Calu3 (cell line): ENCODE measurements at regions not wholly inside any gene's neighbourhood (a gene's known extent, or its start where the extent isn't known, plus 50 kb on each side); places are given as distances from the start of the nearest gene placed in this dataset.

Experiments
- BruUV-seq: library from RNA; stranded (reverse); fragments of 400-500 nt; replicated peaks from 2 replicates; lab custom pipeline; 2021; lab: Mats Ljungman, UMichigan
- CTCF ChIA-PET: fragments of 300-600 bp; sonication (Branson Sonifier 250); formaldehyde crosslinking; loops from one replicate; lab custom pipeline; 2022; ENCODE audit warnings: antibody characterized with exemption; lab: Charles Lee
- DNase-seq: peaks from one replicate; pipeline ENCODE4 v3.0.0; 2022
- H3K27ac Mint-ChIP-seq: one replicate; pipeline ENCODE4 v1.8.0; 2022; ENCODE audit warnings: mixed read lengths; ENCODE audit not compliant: unreplicated experiment
- H3K27me3 Mint-ChIP-seq: one replicate; pipeline ENCODE4 v1.8.0; 2022; ENCODE audit warnings: mixed read lengths; ENCODE audit not compliant: unreplicated experiment
- H3K36me3 Mint-ChIP-seq: one replicate; pipeline ENCODE4 v1.8.0; 2022; ENCODE audit warnings: mild to moderate bottlenecking, moderate library complexity, mixed read lengths; ENCODE audit not compliant: insufficient read depth, unreplicated experiment
- H3K4me1 Mint-ChIP-seq: one replicate; pipeline ENCODE4 v1.8.0; 2022; ENCODE audit warnings: mild to moderate bottlenecking, low read depth, mixed read lengths; ENCODE audit not compliant: unreplicated experiment
- H3K4me3 Mint-ChIP-seq: one replicate; pipeline ENCODE4 v1.8.0; 2022; ENCODE audit warnings: mild to moderate bottlenecking, low read depth, moderate library complexity, mixed read lengths; ENCODE audit not compliant: unreplicated experiment
- H3K9me3 Mint-ChIP-seq: one replicate; pipeline ENCODE4 v1.8.0; 2022; ENCODE audit warnings: low read depth, mixed read lengths; ENCODE audit not compliant: unreplicated experiment
- intact Hi-C: fragments of 100-400 bp; cut with micrococcal nuclease; formaldehyde crosslinking; loops from one replicate; pipeline ENCODE4 v1.10.0; 2022; ENCODE audit not compliant: unreplicated experiment
- TF ChIP-seq, protein P1 (sequence below): fragments of 200-600 bp; IDR thresholded peaks from one replicate; pipeline ENCODE4 v1.8.0; 2022; ENCODE audit warnings: antibody characterized with exemption; ENCODE audit not compliant: unreplicated experiment

DNA sequence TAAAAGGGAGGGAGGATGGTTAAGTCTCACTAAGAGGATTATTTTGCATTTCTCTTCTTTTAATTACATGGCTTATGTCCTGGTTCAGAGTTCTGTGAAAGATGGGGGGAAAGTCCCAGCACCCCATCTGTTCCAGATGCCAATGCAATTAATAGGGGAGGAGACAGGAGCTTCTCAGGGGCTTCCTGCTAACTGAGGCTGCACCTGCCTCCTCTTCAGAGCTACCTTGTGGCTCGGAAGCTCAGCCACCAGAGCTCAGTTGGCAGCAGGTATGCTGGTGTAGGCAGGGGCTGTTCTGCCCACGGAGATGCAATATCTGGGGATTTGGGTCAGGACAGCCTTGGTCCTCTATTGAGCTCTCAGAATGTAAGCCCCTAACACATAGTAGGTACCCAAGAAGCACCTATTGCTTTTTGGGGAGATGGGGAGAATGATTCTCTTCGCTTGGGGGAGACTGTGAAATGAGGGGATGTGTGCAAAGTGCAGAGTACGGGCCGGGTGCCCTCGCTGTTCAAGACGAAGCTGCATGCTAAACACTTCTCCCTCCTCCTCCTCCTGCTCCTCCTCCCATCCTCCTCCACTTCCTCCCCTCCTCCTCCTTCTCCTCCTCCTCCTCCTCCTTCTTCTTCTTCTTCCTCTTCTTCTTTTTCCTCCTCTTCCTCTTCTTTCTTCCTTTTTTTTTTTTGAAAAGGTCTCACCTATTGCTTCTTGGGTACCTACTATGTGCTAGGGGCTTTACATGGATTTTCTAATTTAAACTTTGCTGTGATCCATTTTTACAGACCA lies 279.0 kb downstream of the PTPRU start:
- CTCF ChIA-PET: no interaction called here
- no TSS peak for BruUV-seq
- no peaks in the 10 kb centered on the region for H3K36me3 Mint-ChIP-seq
- H3K9me3 Mint-ChIP-seq: no peaks in the 10 kb centered on the region
- TF ChIP-seq, protein P1, sequence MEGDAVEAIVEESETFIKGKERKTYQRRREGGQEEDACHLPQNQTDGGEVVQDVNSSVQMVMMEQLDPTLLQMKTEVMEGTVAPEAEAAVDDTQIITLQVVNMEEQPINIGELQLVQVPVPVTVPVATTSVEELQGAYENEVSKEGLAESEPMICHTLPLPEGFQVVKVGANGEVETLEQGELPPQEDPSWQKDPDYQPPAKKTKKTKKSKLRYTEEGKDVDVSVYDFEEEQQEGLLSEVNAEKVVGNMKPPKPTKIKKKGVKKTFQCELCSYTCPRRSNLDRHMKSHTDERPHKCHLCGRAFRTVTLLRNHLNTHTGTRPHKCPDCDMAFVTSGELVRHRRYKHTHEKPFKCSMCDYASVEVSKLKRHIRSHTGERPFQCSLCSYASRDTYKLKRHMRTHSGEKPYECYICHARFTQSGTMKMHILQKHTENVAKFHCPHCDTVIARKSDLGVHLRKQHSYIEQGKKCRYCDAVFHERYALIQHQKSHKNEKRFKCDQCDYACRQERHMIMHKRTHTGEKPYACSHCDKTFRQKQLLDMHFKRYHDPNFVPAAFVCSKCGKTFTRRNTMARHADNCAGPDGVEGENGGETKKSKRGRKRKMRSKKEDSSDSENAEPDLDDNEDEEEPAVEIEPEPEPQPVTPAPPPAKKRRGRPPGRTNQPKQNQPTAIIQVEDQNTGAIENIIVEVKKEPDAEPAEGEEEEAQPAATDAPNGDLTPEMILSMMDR: no peak
- no peak overlapping the region for H3K4me3 Mint-ChIP-seq
- H3K27me3 Mint-ChIP-seq: peaks cover 86% of the 10 kb centered on the region
- H3K27ac Mint-ChIP-seq: no peak overlapping the region
- DNase-seq: no peak
- H3K4me1 Mint-ChIP-seq: no peaks in the 10 kb centered on the region
- intact Hi-C loops: loop anchor here (10.0 kb wide), 3 partner anchors 189 to 589 kb away; no protein-coding TSS in a partner anchor

DNA sequence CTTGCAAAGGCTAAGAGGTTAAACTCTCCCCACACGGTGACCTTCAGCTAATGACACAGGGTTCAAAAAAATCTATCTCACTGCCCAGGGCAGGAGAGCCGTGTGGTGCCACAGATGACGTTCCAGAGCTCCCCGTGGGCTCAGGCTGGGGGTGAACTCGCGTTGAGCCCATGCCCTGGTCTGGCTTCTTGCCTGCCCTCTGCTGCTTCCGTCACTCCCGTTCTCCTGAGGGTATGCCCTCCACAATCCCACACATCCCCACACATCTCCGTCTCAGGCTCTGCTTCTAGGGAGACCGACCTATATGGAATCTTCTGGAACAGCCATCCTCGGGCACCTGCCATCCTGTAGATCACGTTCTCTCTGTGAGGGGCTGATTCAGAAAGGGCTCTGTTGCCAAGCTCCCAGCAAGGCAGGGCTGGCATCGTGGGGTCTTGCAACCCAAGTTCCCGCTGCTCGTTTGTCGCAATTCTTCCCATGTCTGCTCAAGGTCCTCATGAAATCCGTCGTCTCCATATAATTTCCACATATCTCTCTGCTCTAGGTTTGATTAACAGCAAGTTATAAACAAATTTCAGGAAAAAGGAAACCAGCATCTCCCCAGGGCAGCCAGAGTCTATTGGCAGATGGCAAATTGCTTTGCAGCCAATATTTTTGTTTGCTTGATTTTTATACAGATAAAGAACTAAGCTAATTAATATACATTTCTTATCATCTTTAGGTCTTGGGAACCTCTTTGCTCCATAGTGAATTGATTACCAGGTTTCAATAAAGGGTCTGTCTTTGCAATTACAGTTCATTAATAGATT lies 278.2 kb downstream of the PTPRU start:
- Mint-ChIP-seq H3K27ac (no peak overlapping the region), H3K4me3 (no peak overlapping the region), H3K9me3 (no peaks in the 10 kb centered on the region), H3K27me3 (peaks cover 86% of the 10 kb centered on the region), H3K36me3 (no peaks in the 10 kb centered on the region), H3K4me1 (no peaks in the 10 kb centered on the region)
- CTCF ChIA-PET: no interaction called here
- no peak for DNase-seq
- BruUV-seq: no TSS peak
- TF ChIP-seq, protein P1: no peak
- intact Hi-C loops: loop anchor here (10.0 kb wide), 3 partner anchors 190 to 590 kb away; no protein-coding TSS in a partner anchor

DNA sequence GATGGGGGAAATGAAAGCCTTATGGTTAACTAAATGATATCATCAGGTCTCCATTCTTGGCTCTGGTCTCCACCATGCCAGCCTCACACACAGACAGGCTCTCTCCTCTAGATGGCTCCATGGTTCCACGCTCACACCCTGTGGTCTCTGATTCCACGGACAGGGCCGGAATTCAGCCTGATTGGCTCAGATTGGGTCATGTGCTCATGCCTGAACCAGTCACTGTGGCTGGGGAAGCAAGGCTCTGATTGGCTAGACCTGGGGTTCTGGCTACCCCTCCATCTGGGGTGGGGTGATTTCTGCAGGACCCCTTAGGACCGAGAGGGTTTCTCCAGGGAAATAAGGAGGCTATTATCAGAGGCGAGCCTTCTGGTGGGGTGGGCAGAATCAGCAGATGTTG lies 277.0 kb downstream of the PTPRU start:
- TF ChIP-seq, protein P1: peak; percentile 32
- no peaks in the 10 kb centered on the region for H3K9me3 Mint-ChIP-seq
- no TSS peak for BruUV-seq
- no peaks in the 10 kb centered on the region for H3K4me1 Mint-ChIP-seq
- DNase-seq: peak; percentile 72
- no peak overlapping the region for H3K27ac Mint-ChIP-seq
- intact Hi-C loops: loop anchor here (2.0 to 10.0 kb wide), 4 partner anchors 191 to 591 kb away; no protein-coding TSS in a partner anchor
- peaks cover 86% of the 10 kb centered on the region for H3K27me3 Mint-ChIP-seq
- no peak overlapping the region for H3K4me3 Mint-ChIP-seq
- H3K36me3 Mint-ChIP-seq: no peaks in the 10 kb centered on the region
- CTCF ChIA-PET: no interaction called here

- no peaks in the 10 kb centered on the region for H3K36me3 Mint-ChIP-seq
- H3K9me3 Mint-ChIP-seq: no peaks in the 10 kb centered on the region
- DNase-seq: no peak
- CTCF ChIA-PET: no interaction called here
- intact Hi-C loops: loop anchor here (10.0 kb wide), 3 partner anchors 193 to 593 kb away; no protein-coding TSS in a partner anchor
- no peak overlapping the region for H3K27ac Mint-ChIP-seq
- no peaks in the 10 kb centered on the region for H3K4me1 Mint-ChIP-seq
- peaks cover 86% of the 10 kb centered on the region for H3K27me3 Mint-ChIP-seq
- TF ChIP-seq, protein P1: no peak
- H3K4me3 Mint-ChIP-seq: no peak overlapping the region
- BruUV-seq: no TSS peak
These were observed 275.1 kb downstream of the PTPRU start for GRCh38 chr1:29511436-29511835.
